Retinal pigment epithelial cell (primary cell): ENCODE measurements at regions not wholly inside any gene's neighbourhood (a gene's known extent, or its start where the extent isn't known, plus 50 kb on each side); places are given as distances from the start of the nearest gene placed in this dataset.

ENCODE experiments used
- DNase-seq: peaks from one replicate; pipeline ENCODE4 v3.0.0-alpha.2; 2010; ENCODE audit warnings: low read depth
- H3K4me3 ChIP-seq: 2 replicates; pipeline ENCODE4 v1.5.1; 2011; ENCODE audit warnings: mild to moderate bottlenecking, low read length, control low read depth, moderate library complexity
- CTCF ChIP-seq: conservative IDR thresholded peaks from 2 replicates; pipeline ENCODE4 v1.5.1; 2011; ENCODE audit warnings: low read depth, low read length, control low read depth, inconsistent platforms

DNA sequence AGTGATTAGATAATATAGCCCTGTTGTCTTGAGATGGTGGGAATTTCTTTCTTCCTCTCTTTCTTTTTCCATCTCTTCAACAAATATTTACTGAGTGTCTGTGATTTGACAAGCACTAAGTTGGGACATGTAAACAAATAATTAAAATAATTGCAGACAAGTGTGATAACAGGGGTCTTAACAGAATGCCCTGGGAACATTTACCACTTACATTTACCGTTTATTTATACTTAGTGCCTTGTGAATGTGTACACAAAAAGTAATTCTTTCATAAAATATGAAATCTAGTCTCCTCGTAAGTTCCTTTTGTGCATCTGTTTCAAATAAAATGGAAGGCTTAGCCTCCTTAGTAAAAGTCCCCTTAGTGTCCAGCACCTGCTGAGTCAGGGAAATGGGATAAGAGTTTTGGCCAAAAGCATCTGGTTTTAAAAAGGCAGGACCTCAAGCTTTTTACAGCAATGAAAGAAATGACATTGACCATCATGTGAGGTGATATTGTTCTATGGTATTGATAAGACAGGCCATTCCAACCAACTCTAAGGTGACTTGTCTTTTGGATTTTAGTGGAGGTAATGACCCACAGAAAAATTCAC lies 188.2 kb downstream of the HS3ST3B1 start:
- TF ChIP-seq CTCF: no peak

GRCh38 chr17:14487068-14487467 lies 186.2 kb downstream of the HS3ST3B1 start:
- DNase-seq: no peak
- TF ChIP-seq CTCF: no peak
- H3K4me3 ChIP-seq: no peak overlapping the region

More for the DNA sequence above, 188.2 kb downstream of the HS3ST3B1 start:
- no peak for DNase-seq
- H3K4me3 ChIP-seq: no peak overlapping the region

- H3K4me3 ChIP-seq: no peak overlapping the region
- DNase-seq: no peak
- TF ChIP-seq CTCF: no peak
These were observed 181.8 kb downstream of the HS3ST3B1 start for GRCh38 chr17:14482715-14483114.

- no peak for TF ChIP-seq CTCF
- H3K4me3 ChIP-seq: no peak overlapping the region
- DNase-seq: no peak
These were observed 180.8 kb downstream of the HS3ST3B1 start for GRCh38 chr17:14481664-14482063.

- H3K4me3 ChIP-seq: no peak overlapping the region
- DNase-seq: no peak
- TF ChIP-seq CTCF: no peak
These were observed 173.7 kb downstream of the HS3ST3B1 start for GRCh38 chr17:14474591-14474990.

DNA sequence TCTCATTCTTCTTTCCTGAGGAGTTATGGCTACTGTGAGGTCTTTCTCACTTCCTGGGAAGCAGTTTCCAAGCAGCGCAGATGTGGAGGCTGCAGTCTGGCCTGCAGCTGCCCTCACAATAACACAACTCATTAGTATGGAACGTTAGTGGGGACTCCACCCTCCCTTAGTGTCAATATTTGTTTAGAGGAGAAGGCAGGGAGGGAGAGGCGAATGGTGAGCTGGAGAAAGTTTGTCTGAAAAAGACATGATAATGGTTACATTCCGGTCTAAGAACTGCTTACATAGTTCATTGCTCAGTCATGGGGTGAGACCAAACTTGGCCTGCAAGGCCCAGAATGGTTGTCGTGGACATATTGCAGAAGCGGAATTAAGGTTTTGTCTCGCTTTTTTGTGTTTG lies 170.2 kb downstream of the HS3ST3B1 start:
- H3K4me3 ChIP-seq: no peak overlapping the region
- no peak for TF ChIP-seq CTCF
- no peak for DNase-seq

DNA sequence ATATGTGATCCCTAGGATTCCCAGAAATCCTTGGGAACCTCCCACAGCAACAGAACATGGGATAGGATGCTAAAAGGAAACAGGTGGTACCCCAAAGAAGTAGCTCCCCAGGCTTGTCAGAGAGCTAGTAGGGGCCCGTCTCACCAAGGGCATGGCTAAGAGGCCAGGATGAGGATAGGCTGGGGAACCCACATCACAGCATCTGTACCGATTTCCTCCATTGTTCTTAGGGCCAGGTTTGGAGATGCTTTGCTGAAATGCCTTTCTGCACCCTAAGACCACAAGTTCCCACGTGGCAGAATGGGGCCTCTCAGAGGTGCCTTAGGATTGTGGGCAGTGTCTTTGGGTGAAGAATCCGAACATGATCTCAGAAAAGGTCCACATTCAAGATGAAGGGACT lies 169.5 kb downstream of the HS3ST3B1 start:
- no peak for DNase-seq
- no peak for TF ChIP-seq CTCF
- H3K4me3 ChIP-seq: no peak overlapping the region
